GM12874 (cell line): ENCODE measurements at regions not wholly inside any gene's neighbourhood (a gene's known extent, or its start where the extent isn't known, plus 50 kb on each side); places are given as distances from the start of the nearest gene placed in this dataset.
A peak's percentile ranks its signal among the peaks of the same experiment; 100 is the strongest.

Experiments
- TF ChIP-seq, protein P1 (sequence below): IDR thresholded peaks from 2 replicates; pipeline ENCODE4 v1.5.1; 2011; ENCODE audit warnings: low read depth, mild to moderate bottlenecking, control low read depth, low read length, moderate library complexity; ENCODE audit not compliant: insufficient read depth

DNA sequence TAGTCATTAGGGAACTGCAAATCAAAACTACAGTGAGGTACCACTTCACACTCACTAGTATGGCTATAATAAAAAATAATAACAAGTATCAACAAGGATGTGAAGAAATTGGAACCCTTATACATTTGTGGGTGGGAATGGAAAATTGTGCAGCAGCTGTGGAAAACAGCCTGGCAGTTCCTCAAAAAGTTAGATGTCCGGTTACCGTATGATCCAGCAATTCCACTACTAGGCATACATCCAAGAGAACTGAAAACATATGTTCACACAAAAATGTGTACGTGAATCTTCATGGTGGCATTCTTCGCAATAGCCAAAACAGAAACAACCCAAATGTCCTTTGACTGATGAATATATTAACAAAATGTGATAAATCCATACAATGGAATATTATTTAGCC is 187.9 kb upstream of the LYSMD4 start:
- TF ChIP-seq, protein P1, sequence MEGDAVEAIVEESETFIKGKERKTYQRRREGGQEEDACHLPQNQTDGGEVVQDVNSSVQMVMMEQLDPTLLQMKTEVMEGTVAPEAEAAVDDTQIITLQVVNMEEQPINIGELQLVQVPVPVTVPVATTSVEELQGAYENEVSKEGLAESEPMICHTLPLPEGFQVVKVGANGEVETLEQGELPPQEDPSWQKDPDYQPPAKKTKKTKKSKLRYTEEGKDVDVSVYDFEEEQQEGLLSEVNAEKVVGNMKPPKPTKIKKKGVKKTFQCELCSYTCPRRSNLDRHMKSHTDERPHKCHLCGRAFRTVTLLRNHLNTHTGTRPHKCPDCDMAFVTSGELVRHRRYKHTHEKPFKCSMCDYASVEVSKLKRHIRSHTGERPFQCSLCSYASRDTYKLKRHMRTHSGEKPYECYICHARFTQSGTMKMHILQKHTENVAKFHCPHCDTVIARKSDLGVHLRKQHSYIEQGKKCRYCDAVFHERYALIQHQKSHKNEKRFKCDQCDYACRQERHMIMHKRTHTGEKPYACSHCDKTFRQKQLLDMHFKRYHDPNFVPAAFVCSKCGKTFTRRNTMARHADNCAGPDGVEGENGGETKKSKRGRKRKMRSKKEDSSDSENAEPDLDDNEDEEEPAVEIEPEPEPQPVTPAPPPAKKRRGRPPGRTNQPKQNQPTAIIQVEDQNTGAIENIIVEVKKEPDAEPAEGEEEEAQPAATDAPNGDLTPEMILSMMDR, result no peak

DNA sequence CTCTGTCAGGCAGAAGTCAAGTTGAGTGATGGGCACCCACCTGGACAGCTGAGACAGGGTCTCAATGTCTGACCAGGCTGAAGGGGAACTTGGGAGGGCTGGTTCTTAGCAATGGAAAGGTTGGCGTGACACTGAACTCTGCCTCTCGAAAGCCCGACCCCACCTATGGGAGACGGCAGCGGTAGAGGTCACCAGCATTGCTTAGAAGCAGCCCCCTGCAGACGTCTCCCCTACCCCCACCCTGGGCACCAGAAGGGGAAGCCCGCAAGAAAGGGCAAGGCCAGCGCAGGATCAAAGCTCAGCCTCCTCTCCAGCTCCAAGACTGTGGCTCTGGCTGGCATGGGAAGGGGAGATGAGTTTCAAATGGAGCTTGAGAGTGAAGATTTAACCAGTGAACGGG is 184.8 kb upstream of the LYSMD4 start:
- TF ChIP-seq, protein P1, result no peak

DNA sequence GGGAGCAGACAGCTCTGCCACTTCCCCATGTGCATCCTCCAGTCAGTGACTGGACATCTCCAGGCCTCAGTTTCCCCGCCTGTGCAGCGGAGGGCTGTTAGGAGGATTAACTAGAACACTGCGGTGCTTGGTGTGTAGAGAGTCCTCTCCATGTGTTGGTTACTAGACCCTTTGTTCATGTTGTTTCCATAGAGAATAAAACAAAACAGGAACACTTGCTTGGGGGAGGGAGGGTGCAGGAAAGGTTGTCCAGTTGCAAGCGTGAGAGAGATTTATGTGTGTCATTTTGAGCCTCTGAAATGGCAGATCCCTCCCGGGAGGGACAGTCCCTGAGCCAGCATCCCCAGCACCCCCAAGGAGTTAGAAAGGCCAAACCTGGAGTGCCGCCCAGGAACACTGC is 184.0 kb upstream of the LYSMD4 start:
- TF ChIP-seq, protein P1, result no peak

DNA sequence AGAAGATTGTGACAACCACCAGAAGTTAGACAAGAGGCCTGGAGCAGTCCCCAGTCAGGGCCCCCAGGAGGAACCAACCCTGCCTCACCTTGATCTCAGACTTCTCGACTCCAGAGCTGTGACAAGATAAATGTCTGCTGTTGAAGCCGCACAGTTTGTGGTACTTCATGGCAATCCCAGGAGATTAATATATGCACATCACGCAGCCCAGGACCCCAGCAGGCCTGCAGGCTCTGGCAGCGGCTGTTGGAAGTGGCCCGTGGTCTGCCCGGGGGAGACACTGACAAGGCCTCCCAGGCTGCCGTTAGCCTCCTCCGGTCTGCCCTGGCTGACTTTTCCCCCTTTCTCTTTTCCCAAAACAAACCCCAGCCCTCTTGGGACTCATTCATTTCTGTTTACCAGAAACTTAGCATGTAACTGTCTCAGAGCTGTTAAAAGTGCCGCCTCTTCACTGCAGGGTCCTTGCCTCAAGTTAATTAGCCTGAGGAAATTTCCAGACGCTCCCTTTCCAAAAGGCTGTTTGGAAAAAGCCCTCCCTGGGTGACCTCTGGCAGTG is 183.5 kb upstream of the LYSMD4 start:
- TF ChIP-seq, protein P1, result no peak

DNA sequence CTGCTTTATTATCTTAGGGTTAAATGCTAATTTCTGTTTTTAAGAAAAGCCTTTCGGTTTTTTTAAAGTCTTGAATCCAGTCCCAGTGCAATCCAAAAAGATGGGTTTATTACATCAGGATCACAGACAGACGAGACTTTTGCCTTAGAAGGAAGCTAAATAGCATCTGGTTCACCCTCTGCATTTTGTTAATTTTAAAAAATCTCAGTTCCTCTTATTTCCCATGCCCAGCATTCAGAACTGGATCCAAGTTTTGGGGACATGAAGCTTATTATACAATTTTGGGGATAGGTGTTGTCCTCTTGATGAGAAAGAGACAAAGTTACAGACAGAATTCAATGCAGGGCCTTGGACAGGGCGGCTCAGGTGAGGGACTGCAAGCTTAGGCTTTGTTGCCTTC is 181.5 kb upstream of the LYSMD4 start:
- TF ChIP-seq, protein P1, result no peak

DNA sequence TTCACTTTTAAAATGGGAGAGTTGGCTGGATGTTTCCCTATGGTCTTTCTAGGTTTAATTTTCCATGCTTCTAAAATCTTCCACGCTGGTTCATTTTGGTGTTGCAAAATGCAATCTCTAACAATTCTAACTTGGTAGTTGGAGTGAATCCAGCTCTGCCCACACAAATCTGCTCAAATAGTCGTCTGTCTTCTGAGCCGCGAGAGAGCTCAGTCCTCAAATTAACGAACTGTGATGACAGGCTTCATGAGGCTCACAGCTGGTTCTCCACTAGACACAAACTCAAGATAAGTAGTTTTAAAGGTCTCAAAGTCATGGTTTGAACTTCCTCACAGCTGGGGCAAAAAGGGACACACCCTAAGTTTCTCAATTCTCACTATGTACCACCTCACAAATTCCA is 178.6 kb upstream of the LYSMD4 start:
- TF ChIP-seq, protein P1, result no peak

DNA sequence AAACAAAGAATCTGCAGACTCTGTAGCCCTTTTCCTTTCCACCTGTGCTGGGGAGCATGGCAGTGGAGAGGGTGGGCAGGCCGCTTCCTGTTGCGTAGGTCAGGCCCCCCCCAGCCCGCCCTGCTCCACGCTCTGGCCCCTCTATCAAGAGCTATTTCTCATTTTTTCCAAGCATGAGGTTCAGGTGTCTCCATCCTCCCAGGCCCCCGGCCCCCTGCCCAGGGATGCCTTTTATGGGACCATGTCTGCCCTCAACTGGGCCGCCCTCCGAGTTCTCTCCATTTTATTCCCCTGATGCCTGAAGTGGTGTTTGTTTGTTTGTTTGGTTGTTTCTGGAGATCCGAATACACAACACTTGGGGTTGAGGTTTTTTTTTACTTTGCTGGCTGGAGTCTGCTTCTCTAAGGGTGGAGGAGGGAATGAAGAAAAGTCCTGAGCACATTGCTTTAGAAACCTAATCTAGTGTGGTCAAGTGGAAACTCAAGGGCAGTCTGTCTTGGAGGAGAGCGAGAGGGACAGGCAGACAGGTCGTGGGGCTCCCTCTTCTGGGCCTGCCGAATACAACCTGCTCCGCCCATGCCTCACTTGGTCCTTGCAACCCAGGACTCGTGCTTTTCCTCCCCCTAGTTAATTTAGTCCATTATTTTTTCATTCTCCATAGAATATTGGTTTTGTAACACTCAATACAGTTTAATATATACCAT is 176.5 kb upstream of the LYSMD4 start:
- TF ChIP-seq, protein P1, result peak; percentile 26; the same call in 1 of the 2 replicates
